HG03521 (cell line): ENCODE measurements at regions not wholly inside any gene's neighbourhood (a gene's known extent, or its start where the extent isn't known, plus 50 kb on each side); places are given as distances from the start of the nearest gene placed in this dataset.

Experiments
- ATAC-seq: cut with Tn5 transposase; IDR thresholded peaks from one replicate; pipeline ENCODE4 v1.9.1; 2021; ENCODE audit warnings: mild to moderate bottlenecking, moderate library complexity; ENCODE audit not compliant: unreplicated experiment

DNA sequence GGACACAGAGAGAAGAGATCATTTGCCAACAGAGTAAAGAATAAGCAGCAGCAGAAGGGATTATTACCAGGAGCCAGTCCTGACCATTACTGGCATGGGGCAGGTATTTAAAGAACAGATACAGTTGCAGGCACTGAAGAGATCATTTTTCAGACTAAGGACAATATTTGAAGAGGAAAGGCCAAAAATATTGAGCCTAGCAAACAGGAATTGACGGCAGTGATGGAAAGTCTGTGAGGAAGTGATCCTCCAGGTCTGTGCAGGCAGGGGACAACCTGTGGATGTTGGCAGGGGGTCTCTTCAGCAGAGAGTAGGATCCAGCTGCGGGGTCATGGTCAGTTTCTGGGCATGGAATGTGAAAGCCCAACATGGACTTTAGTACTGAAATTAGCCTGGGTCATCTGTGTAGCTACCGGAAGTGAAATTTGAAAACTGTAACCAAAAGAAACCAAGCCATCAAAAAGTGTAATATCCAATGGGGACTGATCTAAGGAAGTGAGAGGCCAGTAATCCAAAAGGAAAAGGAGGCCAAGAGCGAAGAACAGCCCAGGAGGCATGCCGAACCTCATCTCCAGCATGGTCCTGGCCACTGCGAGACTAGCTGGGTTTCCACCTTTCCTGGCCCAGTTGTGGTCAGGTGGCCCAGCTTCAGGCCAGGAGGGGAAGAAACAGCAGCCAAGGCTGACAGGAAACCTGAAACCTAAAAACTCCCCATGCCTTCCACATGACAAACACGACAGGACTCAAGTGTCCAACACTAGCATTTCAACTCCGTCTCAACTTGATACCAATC, 115.1 kb upstream of the TNFAIP3 start:
- ATAC-seq, result no peak

DNA sequence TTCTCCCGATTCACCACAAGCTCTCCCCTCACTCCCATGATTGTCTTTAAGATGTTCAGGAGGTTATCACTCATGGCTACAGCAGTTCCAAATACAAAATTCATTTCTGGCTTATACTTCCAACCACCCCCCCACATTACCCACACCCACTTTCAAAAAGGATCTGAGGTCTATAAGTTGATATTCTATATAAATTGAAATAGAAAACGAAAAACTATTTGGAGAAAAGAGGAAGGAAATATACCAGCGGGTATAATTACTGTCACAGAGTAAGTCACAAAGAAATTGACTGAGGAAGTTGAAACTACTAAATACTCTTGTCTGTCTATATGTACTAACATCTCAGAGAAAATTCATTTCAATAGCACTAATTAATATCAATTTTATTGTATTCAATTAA, 112.7 kb upstream of the TNFAIP3 start:
- ATAC-seq, result peak; percentile 58

DNA sequence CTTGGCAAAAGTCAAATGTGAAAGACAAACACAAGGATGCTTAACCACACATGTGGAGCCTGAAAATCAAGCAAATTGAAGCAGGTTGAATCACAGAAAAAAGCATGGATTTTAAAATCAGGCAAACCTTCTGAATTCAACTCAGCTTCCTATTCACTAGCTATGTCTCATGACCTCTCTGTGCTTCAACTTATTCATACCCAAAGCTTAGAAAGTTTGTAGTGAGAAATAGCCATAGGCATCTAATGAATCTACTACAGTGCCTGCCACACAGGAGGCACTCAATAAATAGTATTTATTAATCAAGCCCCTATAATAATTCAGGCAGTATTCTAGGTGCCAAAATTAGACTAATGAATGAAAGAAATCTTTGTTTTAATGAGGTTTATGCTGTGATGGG, 112.2 kb upstream of the TNFAIP3 start:
- ATAC-seq, result peak; percentile 11

DNA sequence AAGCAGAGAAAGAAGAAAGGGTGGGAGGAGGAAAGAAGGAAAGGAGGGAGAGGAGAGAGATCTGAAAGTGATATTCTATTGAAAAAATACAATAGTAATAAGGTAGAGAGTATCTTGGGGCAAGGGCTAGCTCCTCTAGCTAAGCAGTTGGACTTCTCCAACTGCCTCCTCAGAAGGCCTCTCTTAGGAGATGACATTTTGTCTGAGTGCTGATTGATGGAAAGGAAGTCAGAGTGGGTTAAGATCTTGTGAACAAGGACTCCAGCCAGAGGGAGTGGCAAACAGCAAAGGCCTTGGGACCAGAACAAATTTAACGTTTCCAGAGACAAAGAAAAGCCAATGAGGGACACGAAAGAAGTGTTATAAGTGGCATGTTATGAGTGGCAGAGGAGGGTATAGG, 111.8 kb upstream of the TNFAIP3 start:
- no peak for ATAC-seq

DNA sequence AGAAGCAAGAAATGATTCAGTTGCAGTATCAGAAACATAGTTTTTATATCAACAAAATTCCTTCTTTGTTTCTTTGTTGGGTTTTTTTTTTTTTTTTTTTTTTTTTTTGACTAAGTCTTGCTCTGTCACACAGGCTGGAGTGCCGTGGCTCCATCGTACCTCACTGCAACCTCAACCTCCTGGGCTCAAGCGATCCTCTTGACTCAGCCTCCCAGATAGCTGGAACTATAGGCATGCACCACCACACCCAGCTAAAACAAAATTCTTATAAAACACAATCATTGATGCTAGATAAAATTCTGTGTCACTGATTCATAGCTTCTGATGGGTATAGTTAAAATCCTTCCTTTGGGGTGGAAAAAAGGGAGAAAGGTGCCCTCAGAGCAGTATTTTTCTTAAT, 110.3 kb upstream of the TNFAIP3 start:
- ATAC-seq, result no peak

DNA sequence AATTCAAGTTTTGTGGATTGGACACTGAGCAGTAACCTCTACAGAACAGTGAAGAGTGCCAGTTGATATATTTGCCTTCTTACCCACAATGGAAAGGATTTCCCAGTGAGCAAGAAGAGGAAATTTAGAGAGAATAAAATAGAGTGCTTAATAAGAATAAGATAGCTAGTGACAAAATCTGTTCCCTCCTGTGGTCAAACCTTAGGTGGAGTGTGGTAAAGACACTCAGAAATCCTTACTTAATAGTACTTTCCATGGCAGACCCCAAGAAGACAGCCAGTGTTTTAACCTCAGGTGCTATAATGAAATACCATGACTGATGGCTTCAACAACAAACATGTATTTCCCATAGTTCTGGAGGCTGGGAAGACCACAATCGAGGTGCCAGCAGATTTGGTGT, 108.4 kb upstream of the TNFAIP3 start:
- ATAC-seq, result no peak

DNA sequence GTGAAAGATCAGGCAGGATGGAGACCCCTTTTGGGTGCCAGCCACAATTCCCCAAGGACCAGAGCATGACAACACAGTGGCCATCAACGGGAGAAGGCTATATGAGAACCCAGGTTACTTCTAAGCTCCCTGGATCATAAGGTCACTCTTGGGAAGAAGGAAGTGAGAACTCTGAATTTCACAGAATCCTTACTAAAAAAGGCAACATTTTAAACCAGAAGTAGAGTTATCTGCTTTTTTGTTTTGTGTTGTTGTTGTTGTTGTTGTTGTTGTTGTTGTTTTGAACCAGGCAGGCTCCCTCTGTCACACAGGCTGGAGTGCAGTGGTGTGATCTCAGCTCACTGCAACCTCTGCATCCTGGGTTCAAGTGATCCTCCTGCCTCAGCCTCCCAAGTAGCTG, 107.4 kb upstream of the TNFAIP3 start:
- no peak for ATAC-seq

DNA sequence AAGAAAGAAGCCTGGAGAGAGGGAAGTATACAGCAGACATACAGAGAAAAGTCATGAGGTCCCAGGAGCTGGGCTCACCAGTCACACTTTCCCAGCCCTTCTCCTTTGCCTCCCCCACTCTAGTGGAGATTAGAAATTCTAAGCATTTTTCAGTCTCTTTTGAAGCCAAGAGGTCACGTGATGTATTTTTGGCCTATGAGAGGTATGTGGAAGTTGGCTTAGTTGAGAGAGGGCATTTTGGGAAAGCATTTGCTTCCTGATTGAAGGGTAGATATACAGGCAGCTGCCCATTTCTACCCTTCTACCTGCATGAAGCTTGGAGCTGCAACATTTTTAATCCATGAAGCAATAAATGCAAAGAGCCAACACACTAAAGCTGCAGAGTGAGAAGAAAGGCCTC, 106.0 kb upstream of the TNFAIP3 start:
- ATAC-seq, result no peak

DNA sequence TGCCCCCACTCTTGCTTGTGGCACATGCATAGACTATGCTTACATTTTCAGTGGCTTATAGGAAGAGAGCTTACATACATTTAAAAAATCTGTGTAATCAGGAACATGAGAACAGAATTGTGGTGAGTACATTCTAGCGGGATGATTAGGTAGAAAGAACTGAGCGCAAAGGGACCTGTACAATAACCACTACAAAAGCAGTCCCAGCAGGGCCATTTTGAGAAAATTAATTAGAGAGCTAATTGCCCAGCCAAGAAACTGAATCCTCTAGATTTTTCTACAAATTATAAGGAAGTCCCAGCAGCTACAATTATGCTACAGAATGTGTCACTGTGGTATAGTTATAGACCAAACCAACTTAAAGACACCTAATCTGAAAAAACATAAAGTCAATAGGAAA, 105.6 kb upstream of the TNFAIP3 start:
- no peak for ATAC-seq

DNA sequence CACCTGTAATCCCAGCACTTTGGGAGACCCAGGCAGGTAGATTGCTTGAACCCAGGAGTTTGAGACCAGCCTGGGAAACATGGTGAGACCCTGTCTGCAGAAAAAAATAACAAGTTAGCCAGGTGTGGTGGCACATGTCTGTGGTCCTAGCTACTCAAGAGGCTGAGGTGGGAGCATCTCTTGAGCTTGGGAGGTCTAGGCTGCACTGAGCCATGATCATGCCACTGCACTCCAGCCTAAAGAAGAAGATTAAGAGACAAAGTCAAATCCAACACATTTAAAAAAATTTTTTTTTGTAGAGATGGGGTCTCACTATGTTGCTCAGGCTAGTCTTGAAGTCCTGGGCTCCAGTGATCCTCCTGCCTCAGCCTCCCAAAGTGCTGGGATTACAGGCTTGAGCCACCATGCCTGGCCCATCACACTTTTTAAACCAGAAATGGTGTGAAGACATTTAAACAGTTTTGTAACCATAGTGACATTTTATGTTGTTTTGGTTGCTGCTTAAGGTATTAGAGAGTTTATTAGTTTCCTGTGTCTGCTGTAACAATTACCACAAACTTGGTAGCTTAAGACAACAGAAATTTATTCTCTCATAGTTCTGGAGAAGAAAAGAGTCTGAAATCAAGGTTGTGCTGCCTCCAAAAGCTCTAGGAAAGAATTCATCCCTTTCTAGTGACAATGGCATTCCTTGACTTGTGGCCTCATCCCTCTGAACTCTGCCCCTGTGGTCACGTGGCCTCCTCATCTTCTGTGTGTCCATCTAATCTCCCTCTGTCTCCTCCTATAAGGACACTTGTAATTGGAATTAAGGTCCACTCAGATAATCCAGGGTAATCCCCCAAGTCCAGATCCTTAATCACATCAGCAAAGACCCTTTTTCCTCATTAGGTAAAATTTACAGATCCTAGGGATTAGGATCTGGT, 104.6 kb upstream of the TNFAIP3 start:
- no peak for ATAC-seq

DNA sequence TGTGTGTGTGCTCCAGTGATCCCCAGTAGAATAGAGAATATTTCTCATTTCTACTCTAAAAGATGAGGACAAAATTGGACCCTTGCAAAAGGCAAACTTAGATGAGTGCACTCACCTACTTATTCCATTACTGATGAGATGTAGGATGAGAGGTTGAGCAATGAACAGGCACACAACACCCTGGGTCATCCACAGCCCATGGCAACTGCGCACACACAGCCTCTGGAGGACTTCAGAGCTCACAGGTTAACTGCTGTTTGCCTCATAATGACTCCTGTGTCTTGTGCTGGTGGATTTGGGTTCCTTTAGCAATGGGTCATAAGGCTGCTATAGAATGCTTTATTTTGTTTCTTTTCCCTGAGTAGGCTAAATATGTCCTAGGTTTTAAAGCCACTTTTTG, 103.6 kb upstream of the TNFAIP3 start:
- ATAC-seq, result no peak

DNA sequence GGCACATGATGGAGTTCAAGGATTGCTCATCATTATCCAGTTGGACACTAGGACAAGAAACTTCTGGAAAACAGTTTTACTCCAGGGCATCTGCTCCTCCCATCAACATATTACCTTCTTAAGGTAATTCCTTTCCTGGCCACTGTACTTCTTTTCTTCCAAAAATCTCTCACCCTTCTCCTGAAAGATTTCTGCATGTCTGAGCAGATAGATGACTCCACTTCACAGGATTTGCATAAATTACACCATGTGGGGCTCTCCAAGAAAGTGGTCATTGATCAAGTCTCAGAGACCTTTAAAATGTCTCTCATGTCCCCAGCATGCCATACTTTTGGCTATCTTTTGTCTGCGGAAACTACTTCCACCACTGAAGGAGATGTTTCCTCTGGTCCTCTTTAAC, 103.2 kb upstream of the TNFAIP3 start:
- ATAC-seq, result no peak

DNA sequence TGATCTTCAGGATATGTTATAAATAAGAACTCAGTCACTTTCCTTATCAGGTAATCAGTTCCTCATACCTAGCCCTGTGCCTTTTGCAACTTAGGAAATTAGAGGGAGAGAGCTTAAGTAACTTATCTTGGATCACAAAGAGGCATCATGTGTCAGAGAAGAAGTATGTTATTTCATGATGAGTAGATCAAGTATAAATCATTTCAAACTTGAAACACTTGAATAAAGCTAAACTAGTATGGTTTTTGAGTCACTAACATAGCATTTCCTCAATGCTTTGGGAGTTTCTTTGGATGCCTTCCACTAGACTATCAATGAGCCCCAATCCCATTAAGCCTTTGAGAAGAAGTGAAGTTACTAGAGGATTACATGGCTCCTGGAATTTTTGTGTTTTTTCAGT, 102.6 kb upstream of the TNFAIP3 start:
- no peak for ATAC-seq

DNA sequence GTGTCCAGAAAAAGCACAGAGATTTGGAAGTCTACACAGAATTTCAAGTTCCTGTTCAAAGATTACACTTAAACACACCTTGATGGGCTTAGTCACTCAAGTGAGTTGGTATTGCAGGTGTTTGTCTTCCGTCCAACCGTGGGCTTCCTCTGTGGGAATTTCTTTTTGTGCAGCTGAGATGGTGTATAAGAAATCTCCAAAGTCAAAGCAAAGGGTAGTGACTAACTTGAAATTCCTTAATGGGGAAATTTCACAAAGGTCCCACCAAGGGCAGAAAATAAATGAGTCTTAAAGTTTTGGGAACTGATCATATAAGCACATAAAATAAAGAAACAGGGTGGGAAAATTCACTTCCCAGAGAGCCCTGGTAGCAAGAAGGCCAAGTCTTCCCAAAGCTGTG, 102.0 kb upstream of the TNFAIP3 start:
- no peak for ATAC-seq

DNA sequence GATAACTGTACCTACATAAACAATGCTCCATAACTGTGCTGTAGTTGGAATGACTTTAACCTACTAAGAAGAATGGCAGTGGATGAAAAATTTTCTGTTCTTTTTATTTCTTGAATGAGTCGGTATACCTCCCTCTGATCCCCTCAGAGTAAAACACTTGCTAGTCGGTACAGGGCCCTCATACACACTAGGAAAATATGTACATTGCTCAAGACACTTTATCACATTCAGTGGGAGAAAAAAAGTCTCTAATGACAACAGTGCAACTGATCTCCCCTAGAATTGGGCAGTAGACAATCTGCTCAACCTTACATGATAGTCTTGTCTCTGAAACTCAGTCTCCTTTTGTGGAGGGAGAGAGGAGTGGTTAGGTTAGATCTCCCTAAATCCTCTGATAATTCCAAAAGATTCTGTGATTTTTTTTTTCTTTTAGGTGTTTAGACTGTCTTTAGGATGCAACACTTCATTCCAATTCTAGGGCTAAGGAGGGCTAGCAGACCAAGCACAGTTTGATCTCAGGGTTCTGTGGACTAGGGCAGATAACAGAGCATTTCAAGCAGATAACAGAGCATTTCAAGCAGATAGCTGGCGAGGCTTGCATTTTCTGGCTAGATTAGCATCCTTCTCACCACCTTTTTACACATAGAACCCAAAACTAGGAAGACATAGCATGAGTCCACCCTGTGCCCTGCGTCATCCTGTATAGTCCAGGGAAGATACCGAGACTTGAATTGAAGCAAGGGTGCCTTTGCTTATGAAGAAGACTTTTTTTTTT, 100.3 kb upstream of the TNFAIP3 start:
- no peak for ATAC-seq

DNA sequence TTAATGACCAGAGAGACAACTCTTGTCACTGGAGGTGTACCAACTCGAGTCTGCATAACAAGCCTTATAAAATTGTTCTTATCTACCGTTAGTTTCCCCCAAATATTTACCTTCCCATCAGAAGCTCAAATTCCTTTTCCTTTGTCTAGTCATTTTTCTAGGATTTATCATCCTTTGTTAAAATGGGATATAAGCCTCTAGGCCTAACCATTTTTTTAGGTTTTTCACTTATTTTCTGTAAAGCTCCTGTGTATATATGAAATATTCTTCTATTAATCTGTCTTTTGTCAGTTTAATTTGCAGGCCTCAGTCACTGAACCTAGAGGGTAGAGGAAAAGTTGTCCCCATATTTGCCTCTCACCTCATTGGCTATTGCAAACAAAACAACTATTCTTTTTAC, 99.6 kb upstream of the TNFAIP3 start:
- ATAC-seq, result no peak

DNA sequence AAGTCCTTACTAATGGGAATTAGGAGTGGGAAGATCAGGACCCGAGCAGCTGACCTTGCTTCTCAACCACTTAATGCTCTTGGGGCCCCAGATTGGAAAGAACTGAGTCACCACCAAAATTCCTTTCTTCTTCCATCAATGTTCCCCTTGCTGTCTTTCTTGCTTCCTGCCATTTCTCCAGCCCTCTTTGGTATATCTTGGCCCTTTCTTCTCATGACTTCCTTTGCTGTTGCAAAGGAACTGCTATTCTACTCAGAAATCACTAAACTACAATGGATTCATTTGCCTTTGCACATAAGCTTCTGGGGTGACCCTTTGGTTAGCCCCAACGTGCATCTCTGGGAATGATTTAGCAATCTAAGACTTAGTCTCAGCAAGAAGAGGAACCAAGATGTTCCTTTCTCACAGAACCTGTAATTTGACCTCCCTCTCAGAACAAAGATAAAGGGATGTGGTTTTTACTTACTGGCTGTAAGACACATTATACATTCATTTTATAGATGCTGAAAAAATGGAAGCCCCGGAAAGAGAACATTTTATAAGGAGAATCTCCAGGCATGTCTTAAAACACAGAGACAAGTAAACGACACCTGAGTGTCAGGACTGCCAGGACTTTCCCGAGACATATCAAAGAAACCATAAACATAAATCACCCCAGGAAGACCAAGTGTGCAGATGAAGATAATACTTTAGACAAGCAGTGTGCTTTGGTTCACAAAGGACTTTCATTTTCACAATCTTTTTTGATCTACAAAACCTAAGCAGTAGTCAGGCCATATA, 99.0 kb upstream of the TNFAIP3 start:
- ATAC-seq, result peak; percentile 70

DNA sequence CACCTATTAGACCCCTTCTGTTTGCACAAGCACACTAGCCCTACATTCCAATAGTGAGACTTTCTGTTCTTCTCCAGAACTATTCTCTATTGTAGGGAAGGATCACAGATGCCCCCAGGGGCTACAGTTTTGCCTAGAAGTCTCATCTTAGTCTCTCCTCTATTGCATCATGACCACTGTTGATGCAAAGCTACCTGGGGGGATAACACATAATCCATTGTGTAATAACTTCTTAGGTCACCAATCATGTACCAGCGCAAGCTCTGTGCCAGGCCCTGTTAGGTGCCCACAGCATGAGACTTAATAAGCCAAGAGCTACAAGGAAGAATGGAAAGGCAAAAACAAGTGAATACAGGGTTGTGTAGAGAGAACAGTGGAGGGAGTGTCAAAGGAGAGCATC, 98.1 kb upstream of the TNFAIP3 start:
- no peak for ATAC-seq

DNA sequence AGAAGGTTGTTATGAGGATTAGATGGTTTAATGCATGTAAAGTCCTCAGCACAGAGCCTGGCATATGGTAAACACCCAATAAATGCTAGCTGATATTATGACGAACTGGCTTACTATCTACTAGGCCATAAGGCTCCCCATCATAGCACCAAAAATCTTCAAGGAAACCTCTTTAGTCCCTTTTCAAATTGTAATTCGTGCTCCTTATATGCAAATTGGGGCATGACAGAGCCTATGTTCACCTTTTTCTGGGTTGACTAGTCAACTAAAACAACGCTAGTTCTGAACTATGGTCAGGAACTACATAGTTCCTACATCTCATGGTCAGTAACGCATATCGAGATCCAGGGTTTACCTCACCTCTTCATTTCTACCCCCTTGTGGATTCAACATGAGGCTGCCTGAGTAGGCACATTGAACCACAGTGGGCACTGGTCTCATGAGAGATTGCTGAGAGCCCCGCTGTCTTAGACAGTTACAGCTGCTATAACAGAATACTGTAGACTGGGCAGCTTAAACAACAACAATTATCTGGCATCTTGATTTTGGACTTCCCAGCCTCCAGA, 97.2 kb upstream of the TNFAIP3 start:
- no peak for ATAC-seq

DNA sequence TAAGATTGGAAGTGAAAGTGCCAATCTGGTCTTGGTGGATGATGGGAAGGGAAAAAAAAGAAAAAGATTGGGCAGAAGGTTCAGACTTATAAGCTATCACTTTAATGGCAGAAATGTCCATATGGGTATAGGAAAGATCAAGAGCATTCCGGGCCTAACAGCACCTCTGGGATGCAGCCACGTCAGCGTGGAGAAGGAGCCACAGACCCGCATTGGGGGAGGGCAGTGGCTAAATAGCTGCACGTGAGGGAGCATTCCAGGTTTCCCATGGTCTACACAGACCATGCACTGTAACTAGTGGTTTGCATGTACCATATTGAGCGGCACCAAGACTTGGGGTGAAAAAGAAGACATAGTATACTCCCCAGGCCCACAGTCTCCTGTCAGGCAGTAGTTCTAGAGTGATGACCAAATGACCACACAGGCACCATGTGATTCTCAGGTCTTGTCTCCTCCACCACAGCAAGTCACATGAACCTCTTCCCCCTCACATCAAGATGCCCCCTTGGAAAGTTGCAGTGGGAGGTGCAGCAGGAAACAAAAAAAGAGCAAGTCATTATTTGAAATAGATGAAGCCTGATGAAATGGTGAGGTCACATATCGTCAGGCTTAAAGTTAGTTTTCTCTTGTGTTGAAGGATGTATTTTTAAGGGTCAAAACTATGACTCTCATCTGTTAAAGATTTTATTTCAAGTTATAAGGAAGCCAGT, 94.4 kb upstream of the TNFAIP3 start:
- no peak for ATAC-seq
